NCI-H446 treated with DMSO at 0.1 percent for 48 hours (cell line): ENCODE measurements at regions not wholly inside any gene's neighbourhood (a gene's known extent, or its start where the extent isn't known, plus 50 kb on each side); places are given as distances from the start of the nearest gene placed in this dataset.
"Not testable (repeated sequence)": the region's sequence is repeated elsewhere in the genome, so short reads cannot be mapped to it uniquely, and the experiment has no call there.

Experiments used
- DNase-seq: peaks from one replicate; lab custom pipeline; 2025; lab: John Stamatoyannopoulos, UW

DNA sequence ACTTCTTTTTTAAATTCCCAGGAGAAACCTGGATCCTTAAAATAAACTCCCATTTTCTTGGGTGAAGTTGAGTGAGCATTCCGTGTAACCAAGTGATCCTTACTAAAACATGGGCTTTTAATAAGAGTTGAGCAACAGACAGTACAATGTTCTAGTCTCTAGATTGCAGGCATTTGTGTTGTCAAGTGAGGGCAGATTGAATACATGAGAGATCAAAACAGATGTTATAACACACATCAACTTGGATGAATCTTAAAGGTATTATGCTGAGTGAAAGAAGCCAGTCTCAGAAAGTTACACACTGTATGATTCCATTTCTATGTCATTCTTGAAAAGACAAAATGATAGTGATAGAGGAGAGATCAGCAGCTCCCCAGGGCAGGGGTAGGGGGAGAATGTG is 213.9 kb upstream of the CCDC196 start:
- DNase-seq = no peak

DNA sequence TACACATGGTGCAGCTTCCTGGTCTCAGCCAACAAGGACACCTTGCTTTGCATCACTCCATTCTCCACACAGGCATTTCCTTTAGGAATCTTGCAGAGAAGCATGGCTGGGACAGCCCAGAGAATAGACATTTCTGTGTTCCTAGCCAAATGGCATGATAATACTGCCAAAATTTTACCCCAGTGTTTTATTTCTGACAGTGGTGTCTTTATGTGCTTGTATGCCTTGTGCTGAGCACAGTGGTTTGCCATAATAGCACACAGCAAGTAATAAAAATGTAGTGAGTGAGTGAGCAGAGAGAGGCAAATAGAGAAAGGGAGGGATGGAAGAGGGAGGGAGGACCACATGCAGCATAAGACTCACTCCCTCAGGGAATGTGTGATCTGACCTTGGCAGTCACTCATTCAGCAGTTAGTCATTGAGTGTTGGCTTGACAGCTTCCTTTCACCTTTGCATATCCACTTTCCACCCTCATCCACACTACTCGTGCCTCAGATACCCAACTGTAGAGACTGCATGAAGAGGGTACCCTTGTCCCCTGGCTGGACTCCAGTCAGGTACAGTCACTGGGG is 212.8 kb upstream of the CCDC196 start:
- no peak for DNase-seq

DNA sequence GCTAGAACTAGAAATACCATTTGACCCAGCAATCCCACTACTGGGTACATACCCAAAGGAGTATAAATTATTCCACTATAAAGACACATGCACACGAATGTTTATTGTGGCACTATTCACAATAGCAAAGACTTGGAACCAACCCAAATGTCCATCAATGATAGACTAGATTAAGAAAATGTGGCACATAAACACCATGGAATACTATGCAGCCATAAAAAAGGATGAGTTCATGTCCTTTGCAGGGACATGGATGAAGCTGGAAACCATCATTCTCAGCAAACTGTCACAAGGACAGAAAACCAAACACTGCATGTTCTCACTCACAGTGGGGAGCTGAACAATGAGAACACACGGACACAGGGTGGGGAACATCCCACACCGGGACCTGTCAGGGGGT is 207.8 kb upstream of the CCDC196 start:
- DNase-seq = not testable (repeated sequence)

DNA sequence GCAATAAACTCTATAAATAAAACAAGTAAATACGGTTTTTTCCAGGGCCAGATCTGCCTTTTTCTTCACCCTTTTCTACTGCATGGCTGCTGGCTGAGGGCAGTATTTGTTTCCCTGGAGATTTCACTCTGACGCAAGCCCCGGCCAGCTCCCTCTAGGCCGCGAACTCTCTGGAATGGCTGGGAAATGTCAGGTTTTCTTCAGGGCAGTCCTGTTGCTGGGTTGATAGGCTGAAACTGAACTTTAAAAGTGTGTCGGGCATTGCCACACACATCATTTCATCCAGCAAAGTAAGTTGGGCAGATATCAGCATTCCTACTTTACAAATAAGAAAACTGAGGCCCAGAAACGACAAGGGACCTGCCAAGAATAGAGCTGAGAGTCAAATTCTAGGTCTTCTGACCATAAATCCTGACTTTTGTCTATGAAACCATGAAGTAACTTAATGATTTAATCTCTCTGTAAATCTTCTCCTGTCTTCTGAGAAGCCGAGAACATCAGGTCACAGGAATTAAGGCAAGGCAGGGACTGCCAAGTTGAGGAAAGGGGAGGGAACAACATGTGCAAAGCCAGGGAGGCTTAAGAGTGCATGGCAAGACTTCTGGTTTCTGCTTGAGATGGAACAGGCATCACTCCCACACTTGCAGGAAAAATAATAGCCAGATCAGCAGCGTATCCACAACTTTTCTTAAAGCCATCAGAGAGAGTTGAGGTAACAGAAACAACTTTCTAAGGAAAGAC is 205.0 kb upstream of the CCDC196 start:
- no peak for DNase-seq

DNA sequence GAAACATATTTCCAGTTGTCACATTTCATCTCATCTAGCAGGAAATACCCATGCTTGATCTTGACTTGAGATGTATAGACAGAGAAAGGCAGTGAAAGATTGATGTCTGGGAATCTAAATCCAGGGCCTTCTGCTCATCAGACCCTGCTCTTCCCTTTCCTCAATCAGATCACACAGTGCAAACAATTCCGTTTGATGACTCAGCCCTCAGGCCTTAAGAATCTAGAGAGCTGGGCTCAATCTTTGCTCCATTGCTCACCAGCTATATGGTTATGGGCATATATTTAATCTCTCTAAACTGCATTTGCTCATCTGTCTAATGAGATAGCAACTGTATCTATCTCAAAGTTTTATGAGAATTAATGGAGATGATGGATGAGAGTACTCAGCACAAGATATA is 201.8 kb upstream of the CCDC196 start:
- DNase-seq = no peak

DNA sequence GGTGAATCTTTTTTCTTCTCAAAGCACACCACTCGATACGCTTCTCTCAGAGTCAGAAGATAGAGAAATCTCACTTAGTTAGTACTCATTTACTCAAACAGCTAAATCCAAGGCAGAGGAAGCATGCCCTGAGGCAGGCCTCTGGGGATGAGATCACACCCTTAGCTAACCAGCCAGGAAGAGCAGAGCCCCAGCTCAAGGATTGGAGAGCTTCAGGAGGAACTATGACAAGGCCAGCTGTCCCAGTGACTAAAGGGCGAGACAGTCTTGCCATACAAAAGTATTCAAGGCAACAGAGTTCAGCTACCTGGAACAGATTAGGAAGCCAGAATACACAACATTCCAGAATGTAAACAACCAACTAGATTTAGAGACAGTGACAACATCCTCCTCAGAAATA is 197.7 kb upstream of the CCDC196 start:
- no peak for DNase-seq

DNA sequence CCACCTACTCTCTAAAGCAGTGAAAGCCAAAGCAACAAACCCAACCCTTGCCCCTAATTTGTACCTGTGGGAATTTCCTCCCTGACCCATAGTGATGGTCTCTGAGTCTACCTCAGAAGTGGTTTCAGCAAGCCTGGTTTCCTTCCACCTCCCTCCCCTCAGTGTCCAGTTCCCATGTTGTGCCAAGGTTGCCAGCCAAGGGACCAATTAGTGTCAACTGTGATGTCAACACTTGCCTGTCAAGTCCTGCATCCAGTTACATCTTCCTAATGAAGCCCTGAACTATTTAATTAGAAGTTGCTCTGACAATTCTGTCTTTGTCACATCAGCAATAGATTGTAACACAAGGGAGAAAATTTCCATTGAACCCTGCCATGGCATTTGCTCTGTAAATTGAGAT is 194.4 kb upstream of the CCDC196 start:
- DNase-seq = no peak

DNA sequence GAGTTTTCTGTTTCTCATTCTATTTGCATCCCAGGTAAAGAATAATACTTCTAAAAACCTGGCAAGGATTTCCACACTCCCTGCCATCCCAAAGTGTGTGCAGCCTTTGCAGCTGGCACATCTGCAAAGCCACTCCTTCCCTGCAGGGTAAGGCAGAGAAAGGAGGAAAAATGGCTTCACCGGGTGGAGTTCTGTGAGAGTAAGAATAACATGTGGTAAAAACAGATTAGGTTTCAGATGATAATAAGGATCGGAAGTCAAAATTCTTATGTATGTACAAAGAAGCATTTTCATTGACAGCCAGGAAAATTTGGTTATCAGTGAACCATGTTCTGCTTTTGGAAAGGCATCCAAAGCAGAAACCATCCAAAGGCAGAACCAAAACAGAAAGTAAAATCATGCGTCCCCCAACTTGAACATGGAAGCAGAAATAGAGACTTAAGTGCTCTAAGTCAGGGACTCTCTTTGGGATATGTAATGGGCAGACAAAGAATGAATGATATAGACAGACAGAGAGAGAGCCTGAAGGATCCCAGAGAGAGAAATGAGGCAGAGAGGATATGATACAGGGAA is 192.6 kb upstream of the CCDC196 start:
- DNase-seq = no peak

DNA sequence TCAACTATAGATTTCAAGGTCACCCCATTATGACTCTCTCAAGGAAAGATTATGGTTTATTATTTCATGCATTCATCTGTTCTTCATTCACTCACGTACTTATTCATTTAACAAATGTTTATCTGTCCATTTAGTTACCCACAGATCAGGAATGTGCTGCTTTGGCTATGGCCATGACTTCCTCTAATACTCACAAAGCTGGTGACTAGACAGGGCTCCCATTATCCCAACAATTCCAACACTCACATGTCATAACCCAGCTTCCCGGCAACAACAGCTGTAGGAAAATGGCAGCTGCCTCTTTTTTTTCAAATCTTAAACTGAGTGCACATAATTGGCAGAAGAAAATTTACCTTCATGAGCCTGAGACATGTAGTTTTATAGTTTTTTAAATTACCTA is 190.8 kb upstream of the CCDC196 start:
- no peak for DNase-seq

DNA sequence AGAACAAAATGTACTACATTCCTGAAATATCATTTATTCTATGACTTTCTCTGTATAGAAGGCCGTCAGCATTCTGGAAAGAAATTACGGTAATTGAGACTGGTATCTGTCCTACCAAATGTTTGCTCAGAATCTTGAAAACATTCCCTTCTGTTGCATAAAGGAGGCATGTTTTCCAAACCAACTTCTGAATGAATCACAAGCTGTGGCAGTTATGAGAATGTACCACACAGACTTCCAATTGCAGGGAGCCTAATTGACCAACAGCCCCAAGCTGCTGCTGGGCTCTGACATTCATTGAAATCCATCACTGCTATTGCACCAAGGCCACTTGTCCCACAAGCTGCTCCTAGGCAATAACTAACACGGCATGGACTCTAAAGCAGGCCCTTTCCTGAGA is 185.3 kb upstream of the CCDC196 start:
- DNase-seq = no peak

DNA sequence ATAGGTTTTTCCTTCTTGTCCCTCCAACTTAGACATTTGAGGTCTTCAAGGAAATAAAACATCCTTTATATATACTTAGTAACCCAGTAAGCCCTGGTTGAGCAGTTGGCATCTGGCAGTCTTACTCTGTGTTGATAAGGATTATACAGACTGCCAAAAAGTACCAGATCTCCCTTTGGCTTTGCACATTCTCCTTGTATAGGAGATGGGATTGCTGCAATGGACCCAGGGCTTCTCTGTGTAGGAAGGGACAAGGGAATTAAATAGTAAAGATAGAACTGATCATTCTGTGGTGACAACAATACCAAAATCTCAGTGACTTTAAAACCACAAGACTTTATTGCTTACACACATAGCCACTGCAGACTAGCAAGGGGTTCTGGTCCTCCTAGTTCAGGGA is 180.1 kb upstream of the CCDC196 start:
- no peak for DNase-seq

DNA sequence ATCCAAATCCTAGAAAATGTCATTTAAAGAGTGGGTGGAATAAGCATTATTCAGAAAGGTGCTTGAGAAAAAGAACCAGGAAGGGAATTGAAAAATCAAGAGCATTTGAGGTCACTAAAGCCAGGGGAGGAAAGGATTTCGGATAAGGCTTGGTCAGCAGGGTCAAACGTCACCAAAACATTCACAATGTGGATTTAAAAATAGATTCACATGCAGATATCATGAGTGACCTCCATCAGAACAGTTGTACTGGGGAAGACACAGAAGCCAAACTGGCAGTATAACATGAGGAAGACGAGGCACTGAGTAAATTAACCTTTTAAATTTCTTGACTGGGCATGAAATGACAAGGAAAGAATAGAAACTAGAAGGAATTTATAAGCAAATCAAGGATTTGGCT is 175.1 kb upstream of the CCDC196 start:
- DNase-seq = no peak

DNA sequence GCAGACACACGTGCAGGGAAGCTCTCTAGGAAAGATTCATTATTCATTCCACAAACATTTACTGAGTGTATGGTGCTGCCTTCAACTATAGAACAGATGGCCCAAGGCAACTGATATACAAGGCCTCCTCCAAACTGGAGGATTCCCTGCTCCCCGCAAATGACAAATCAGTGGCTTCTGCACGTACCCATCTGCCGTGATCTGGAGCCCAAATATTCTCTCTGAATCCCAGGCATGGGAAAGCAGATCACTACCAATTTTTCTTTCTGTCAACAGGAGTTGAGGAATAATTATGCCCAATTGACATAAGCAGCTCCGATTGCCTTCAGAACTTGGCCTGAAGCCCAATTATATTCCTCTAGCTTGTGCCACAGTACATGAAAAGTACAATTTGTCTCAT is 174.2 kb upstream of the CCDC196 start:
- peak; percentile 60 for DNase-seq

DNA sequence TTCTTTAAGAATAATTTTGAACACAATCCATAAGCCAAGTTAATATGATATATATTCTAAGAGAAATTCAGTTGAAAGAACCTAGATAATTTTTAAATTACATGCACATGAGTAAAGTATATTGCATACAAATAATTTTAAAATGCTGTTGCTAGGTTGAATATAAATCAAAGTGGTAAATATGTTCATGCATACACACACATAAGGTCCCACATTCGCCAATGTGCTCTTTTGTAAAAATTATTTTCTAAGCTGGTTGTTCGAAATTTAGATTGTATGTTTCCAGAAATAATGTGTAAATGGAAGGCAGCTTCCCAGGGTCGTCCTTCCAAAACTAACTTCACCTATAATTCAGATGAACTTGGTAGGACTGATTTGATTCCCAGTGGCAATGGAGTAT is 173.7 kb upstream of the CCDC196 start:
- DNase-seq = no peak

DNA sequence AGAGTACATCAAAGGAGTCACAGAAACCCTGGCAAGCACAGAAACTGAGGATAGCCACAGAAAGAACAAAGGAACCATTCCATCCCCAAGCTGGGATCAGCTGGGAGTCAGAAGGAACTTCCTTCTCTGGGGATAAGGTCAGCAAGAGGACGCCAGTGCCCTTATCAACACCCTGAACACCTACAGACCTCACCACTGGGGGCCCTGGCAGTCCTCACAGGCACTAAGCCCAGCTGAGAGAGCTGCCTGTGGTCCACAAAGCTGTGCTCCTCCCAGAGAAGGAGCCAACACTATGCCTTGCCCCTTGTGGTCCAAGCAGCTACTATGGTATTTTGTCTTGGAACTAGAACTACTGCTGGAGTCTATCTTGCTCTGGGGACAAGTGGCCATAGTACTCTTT is 171.1 kb upstream of the CCDC196 start:
- no peak for DNase-seq

DNA sequence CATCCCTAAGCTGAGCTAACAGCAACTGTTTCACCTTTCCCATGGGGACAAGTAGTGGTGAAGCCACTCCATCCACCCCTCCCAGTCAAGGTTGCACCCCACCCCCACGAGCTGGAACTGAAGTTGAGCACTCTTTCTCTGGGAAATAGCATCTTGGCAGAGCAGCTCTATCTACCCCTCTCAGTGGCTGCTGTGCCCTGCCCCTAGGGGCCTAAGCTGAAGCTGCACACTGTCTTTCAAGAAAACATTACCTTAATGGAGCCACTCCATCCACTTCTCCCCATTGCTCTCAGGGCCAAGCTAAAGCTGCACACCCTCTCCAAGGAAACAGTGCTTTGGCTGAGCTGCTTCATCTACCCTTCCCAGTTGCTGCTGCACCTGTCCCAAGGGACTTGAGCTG is 170.6 kb upstream of the CCDC196 start:
- DNase-seq = no peak

DNA sequence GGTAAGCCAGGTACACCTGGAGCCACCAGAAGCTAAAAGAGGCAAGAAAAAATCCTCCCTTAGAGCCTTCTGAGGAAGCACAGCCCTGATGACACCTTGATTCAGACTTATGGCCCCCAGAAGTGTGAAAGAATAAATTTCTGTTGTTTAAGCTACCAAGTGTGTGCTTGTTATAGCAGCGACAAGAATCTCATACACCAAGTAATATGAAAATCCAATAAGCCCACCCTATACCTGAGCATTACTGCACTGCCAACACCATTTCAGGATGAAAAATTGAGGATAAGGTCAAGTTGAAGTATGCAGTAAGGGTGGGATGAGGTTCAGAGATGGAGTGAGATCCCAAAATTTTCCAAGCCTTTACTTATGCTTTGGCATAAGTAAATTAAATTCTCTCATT is 163.6 kb upstream of the CCDC196 start:
- DNase-seq = no peak

DNA sequence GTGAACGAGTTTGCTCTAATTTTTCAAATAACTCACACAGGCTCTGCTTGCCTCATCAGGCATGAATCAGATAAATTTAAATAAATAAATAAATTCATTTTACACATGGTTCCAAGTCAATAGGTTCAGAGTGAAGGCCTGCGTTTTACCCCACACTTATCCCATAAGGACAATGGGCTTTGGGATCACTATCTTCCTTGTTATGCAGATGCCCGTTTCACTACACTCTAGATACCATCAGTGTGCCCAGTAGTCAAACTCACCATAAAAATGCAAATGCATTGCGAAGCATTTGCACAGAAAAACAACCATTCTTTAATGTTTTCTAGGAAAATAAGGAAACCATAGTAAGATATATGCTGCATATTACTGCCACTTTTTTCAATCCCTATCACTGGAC is 155.9 kb upstream of the CCDC196 start:
- DNase-seq = no peak

DNA sequence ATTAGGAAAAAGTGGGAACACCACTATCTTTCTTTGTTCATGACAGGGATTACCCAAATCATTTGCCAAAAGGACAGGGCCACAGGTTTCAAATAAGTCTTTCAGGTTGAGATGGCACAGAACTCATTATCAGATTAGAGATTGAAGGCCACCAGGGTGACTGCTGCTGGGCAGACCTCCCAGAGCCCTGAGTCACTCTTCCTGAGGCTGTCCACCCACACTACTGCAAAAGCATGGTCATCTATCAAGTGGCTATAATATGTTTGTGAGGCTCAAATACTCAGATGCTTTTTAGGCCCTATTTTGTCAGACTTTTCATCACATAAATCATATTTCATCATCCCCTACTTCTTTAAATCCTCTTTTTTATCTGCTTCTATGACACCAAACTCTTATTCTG is 155.3 kb upstream of the CCDC196 start:
- no peak for DNase-seq

DNA sequence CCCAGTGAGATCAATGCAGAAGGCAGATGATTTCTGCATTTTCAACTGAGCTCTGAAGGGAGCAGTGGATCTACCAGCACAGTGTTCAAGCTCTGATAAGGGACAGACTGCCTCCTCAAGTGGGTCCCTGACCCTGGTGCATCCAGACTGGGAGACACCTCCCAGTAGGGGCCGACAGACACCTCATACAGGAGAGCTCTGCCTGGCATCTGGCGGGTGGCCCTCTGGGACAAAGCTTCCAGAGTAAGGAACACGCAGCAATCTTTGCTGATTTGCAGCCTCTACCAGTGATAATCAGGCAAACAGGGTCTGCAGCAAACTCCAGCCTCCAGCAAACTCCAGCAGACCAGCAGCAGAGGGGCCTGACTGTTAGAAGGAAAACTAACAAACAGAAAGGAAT is 152.9 kb upstream of the CCDC196 start:
- DNase-seq = not testable (repeated sequence)

DNA sequence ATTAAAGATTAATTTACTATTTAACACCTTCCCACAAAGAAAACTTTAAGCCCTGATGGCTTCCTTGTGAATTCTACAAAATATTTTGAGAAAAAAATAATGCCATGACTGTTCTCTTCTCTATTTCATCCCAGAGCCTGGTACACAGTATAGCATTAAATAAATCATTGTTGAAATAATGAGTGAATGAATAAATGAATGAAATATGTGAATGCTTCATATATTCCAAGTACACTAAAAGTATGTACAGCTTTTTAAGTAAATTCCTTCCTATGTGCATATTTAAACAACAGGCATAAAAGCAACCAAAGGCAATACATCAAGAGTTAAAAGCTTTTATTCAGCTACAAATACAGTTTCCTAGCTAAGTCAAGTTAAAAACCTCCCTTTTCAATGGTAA is 144.9 kb upstream of the CCDC196 start:
- no peak for DNase-seq

DNA sequence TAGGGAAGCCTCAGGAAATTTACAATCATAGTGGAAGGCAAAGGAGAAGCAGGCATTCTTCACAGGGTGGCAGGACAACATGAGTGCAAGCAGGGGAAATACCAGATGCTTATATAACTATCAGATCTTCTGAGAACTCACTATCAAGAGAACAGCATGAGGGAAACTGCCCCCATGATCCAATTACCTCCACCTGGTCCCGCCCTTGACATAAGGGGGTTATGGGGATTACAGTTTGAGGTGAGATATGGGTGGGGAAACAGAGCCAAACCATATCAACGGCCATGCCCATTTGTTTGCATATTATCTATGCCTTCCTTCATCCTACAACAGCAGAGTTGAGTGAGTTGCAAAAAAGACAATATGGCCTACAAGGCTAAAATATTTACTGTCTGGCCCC is 140.2 kb upstream of the CCDC196 start:
- DNase-seq = no peak

DNA sequence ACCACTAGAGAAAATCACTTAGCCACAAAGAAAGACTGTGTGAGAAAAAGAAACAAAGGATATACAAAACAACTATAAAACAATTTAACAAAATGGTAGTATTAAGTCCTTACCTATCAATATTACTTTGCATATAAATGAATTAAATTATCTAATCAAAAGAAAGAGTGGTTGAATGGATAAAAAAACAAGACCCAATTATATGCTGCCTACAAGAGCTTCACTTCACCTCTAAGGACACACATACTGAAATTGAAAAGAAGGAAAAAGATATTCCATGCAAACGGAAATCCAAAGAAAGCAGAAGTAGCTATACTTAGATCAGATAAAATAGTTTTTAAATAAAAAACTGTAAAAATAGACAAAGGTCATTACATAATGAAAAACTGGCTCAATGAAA is 134.9 kb upstream of the CCDC196 start:
- DNase-seq = no peak

DNA sequence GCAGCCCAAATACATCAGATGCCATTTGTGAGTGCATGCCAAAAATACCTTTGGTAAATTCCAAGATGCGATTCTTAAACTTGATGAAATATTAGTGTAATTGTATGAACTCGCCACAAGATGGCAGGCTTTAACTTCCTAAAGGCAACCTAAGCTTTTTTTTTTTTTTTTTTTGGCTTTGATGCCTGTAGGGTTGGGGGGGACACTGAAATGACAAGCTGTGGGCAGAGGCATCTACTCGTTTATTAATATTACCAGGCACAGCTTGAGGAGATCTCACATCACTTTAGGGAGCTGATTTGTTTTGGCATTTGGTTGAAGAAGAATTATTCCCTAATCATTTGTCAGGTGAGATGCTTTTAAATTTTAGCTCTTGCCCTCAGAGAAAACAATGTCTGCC is 126.7 kb upstream of the CCDC196 start:
- no peak for DNase-seq
